ENCODE measurements at regions not wholly inside any gene's neighbourhood (a gene's known extent, or its start where the extent isn't known, plus 50 kb on each side); places are given as distances from the start of the nearest gene placed in this dataset.

DNA sequence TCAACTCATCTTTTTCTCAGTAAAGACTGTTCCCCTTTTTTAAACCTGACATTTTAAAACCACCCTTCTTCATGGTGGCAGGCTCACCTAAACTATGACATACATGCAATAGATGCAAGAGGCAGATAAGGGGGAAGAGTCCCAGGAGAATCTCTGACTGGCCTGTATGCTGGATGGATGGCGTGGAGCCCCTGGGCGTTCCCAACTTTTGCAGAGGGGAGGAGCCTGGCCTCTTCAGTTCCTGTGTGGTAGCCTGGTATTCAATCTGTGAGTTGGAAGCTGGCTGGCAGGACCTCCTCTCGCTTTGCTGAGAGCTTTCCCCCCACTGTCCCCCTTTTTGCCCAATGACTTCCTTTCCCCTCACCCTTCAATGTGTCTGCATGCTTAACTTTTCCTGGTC lies 217.6 kb upstream of the CA10 start:
- no peak overlapping the region for H3K4me3 ChIP-seq (ENCODE audit: low read depth, low read length)
- TF ChIP-seq, protein P1, sequence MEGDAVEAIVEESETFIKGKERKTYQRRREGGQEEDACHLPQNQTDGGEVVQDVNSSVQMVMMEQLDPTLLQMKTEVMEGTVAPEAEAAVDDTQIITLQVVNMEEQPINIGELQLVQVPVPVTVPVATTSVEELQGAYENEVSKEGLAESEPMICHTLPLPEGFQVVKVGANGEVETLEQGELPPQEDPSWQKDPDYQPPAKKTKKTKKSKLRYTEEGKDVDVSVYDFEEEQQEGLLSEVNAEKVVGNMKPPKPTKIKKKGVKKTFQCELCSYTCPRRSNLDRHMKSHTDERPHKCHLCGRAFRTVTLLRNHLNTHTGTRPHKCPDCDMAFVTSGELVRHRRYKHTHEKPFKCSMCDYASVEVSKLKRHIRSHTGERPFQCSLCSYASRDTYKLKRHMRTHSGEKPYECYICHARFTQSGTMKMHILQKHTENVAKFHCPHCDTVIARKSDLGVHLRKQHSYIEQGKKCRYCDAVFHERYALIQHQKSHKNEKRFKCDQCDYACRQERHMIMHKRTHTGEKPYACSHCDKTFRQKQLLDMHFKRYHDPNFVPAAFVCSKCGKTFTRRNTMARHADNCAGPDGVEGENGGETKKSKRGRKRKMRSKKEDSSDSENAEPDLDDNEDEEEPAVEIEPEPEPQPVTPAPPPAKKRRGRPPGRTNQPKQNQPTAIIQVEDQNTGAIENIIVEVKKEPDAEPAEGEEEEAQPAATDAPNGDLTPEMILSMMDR (IDR thresholded peaks at IDR 0.05; ENCODE audit: insufficient read depth, low read length): no peak
- DNase-seq (ENCODE audit: low read depth): no peak

DNA sequence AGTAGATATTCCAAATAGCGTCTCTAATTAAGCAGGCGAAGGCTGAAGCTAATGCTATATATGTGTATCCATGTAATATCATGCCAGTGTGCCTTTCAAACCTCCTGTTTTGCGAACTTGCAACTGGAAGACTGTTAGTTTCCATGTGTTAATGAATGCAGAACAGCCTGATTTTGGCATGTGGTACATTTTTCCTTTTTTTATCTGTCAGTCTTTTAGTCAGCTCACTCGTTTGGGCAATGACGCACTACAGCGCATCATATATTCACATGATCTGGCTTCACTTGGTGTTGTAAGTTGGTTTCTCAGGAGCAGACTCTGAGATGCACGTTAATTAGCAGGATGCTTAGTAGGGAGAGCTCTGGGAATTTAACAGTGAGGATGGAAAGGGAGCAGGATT lies 210.4 kb upstream of the CA10 start:
- no peak overlapping the region for H3K4me3 ChIP-seq (ENCODE audit: low read depth, low read length)
- no peak for DNase-seq (ENCODE audit: low read depth)
- TF ChIP-seq, protein P1 (IDR thresholded peaks at IDR 0.05; ENCODE audit: insufficient read depth, low read length): no peak

DNA sequence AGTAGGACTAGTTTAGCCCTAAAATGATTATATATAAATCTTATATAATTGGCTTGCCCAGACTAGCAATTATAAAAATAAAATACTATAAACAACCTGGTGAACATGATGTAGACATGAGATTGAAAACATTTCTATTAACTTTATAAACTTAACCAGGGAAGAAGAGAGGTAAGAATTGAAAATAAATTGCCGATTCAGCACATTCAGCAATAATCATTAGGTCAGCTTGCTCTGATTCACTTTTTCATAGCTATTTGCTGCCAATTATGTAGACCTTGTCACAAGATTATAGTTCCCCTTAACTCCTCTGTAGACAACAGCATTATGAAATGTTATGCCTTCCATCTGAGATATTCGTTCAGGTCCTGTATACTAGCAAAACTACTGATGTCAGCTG lies 199.3 kb upstream of the CA10 start:
- DNase-seq (ENCODE audit: low read depth): no peak
- H3K4me3 ChIP-seq (ENCODE audit: low read depth, low read length): no peak overlapping the region
- TF ChIP-seq, protein P1 (IDR thresholded peaks at IDR 0.05; ENCODE audit: insufficient read depth, low read length): no peak

DNA sequence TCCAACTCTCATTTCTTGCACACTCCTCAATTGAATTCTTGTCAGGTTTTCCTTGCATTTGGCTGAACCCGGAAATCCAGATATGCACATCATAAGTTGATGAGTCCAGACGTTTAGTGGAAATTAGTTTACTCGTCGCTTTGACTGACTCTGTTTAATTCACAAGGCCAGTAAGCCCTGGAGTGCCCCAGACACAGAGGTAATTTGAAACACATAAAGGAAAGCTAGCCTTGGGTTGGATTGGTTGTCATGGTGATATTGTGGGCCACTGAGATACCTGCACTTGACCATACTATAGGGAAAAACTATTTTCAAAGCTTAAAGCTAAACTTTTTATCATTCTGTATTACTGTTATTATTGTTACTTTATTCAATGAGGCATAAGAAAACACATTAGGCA lies 178.3 kb upstream of the CA10 start:
- TF ChIP-seq, protein P1 (IDR thresholded peaks at IDR 0.05; ENCODE audit: insufficient read depth, low read length): no peak

DNA sequence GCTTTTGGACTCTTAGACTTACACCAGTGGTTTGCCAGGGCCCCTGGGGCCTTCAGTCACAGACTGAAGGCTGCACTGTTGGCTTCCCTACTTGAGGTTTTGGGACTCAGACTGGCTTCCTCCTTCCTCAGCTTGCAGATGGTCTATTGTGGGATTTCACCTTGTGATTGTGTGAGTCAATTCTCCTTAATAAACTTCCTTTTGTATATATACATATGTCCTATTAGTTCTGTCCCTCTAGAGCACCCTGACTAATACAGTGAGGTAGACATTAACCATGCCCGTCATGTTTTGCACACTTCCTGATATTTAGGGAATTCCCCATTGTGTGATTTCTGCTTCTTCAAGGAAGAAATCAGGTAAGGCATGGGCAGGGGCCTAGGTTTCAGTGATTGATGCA lies 147.8 kb upstream of the CA10 start:
- DNase-seq (ENCODE audit: low read depth): no peak
- H3K4me3 ChIP-seq (ENCODE audit: low read depth, low read length): no peak overlapping the region
- TF ChIP-seq, protein P1 (IDR thresholded peaks at IDR 0.05; ENCODE audit: insufficient read depth, low read length): no peak

More for the DNA sequence above, 178.3 kb upstream of the CA10 start:
- no peak for DNase-seq (ENCODE audit: low read depth)
- H3K4me3 ChIP-seq (ENCODE audit: low read depth, low read length): no peak overlapping the region

DNA sequence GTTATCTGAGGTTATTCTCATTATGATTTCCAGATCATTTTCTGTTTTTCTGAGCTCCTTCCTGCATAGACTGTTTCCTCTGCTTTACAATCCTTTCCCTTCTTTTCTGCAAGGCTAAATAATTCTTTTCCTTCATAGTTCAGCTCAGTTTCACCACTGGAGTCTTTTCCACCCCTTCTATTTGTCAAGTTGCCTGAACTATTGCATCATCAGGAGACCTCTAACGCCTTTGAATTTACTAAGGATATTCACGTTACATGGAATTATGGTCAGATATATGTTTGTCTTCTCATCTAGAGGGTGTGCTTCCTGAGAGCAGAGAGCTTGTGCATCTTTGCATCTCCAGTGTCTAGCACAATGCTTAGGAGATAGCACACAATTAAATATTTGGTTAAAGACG lies 140.4 kb upstream of the CA10 start:
- H3K4me3 ChIP-seq (ENCODE audit: low read depth, low read length): no peak overlapping the region
- TF ChIP-seq, protein P1 (IDR thresholded peaks at IDR 0.05; ENCODE audit: insufficient read depth, low read length): no peak
- no peak for DNase-seq (ENCODE audit: low read depth)

DNA sequence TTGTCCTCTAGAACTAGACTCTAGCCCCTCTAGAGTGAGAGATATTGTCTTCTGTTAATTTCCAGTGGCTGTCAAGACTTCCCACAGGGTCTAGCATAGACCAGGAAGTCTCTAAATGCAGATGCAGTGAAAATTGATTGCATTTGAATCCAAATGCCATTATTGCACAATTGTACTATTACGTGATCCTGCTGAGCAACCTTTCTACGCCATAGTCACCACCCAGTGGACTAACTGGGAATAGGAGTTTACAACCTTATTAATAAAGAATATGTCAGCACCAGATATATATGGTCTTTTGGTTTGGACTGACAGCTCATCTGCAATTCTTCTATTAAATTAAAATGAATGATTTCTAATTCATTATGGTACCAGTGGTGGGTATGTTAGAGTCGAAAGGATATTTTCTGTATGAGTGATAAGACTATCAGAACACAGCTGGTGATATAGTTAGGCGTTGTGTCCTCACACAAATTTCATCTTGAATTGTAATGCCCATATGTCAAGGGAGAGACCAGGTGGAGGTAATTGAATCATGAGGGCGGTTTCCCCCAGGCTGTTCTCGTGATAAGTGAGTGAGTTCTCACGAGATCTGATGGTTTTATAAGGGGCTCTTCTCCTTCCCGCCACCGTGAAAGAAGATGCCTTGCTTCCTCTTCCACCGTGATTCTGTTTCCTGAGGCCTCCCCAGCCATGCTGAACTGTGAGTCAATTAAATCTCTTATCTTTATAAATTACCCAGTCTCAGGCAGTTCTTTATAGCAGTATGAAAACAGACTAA lies 138.9 kb upstream of the CA10 start:
- TF ChIP-seq, protein P1 (IDR thresholded peaks at IDR 0.05; ENCODE audit: insufficient read depth, low read length): no peak
- no peak for DNase-seq (ENCODE audit: low read depth)

More for the DNA sequence above, 138.9 kb upstream of the CA10 start:
- no peak overlapping the region for H3K4me3 ChIP-seq (ENCODE audit: low read depth, low read length)
